Immature natural killer cell (primary cell): ENCODE measurements at regions not wholly inside any gene's neighbourhood (a gene's known extent, or its start where the extent isn't known, plus 50 kb on each side); places are given as distances from the start of the nearest gene placed in this dataset.
"Not testable (repeated sequence)": the region's sequence is repeated elsewhere in the genome, so short reads cannot be mapped to it uniquely, and the experiment has no call there.

Experiments used
- DNase-seq, 3 donors: peaks; one replicate each; pipeline ENCODE4 v3.0.0; 2022; ENCODE audit warnings: mixed read lengths in 1 of 3
- H3K27ac Mint-ChIP-seq, 6 donors: one replicate each; pipeline ENCODE4 v1.8.0; 2020; ENCODE audit warnings: mixed read lengths in 6 of 6, mild to moderate bottlenecking in 5 of 6, inconsistent platforms in 4 of 6, moderate library complexity in 3 of 6
- H3K27me3 Mint-ChIP-seq, 3 donors: one replicate each; pipeline ENCODE4 v1.8.0; 2020 to 2021; ENCODE audit warnings: low read depth in 3 of 3, mild to moderate bottlenecking in 3 of 3, mixed read lengths in 3 of 3, moderate library complexity in 3 of 3, inconsistent platforms in 1 of 3
- H3K36me3 Mint-ChIP-seq, 3 donors: one replicate each; pipeline ENCODE4 v1.8.0; 2020; ENCODE audit warnings: mixed read lengths in 3 of 3, inconsistent platforms in 2 of 3, mild to moderate bottlenecking in 2 of 3
- H3K4me1 Mint-ChIP-seq, 2 donors: one replicate each; pipeline ENCODE4 v1.8.0; 2020; ENCODE audit warnings: inconsistent platforms in 2 of 2, mild to moderate bottlenecking in 2 of 2, mixed read lengths in 2 of 2, moderate library complexity in 1 of 2
- H3K4me3 Mint-ChIP-seq, 5 donors: one replicate each; pipeline ENCODE4 v1.8.0; 2020; ENCODE audit warnings: mild to moderate bottlenecking in 5 of 5, mixed read lengths in 5 of 5, inconsistent platforms in 3 of 5, moderate library complexity in 3 of 5
- H3K9me3 Mint-ChIP-seq, 6 donors: one replicate each; pipeline ENCODE4 v1.8.0; 2020; ENCODE audit warnings: mild to moderate bottlenecking in 6 of 6, mixed read lengths in 6 of 6, inconsistent platforms in 4 of 6, moderate library complexity in 3 of 6

DNA sequence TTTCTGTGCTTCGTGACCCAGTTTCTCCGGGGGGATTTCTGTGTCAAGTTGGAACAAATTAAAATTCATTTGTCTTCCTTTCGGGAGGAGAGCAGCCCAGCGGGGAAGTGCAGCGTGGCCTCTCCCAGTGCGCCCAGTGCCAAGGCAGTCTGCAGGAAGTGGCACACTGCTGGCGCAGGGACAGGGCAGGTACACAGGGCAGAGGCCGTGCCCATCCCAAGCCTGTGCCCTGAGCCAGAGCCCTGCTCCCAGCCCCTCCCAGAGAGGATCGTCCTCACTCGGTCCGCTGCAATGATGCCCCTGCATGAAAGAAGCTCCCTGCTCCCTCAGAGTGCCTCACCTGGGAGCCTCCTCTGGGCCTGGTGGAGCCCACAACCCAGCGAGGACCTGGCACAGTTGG, 82.4 kb upstream of the PPP1R26 start:
- H3K27me3 Mint-ChIP-seq, result peaks cover 1 to 5% (median 2%) of the 10 kb centered on the region in 3 donors
- no peaks in the 10 kb centered on the region for H3K9me3 Mint-ChIP-seq
- H3K4me3 Mint-ChIP-seq, result no peak overlapping the region
- no peaks in the 10 kb centered on the region for H3K36me3 Mint-ChIP-seq
- H3K27ac Mint-ChIP-seq, result no peak overlapping the region
- no peaks in the 10 kb centered on the region for H3K4me1 Mint-ChIP-seq
- DNase-seq, result no peak

DNA sequence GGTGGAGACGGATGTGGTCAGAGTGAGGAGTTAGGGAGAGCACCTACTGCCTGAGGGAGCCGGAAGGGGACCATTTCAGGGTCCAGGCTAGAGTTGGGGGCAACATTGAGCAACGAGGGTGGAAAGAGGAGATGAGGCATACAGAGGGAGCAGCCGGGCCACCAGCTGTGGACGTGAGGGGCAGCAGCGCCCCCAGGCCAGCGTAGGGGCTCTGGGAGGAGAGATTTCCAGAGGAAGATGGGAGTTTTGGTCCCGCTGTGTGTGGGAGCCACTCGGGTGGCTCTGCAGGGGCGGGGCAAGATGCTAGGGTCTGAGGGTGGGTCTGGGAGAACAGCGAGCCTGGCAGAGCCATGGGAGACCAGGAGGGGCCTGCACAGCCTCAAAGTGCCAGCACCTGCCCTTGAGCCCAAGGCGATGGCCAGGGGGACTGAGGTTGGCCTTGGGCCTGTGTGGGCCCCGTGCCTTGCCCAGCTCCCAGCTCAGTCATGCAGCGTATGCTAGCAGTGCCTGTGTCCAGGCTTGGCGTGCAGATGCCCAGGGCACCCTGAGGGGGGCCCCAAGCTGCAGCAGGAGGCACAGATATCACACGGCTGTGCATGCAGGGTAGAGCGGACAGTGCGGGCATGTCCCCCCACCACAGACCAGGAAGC, 80.5 kb upstream of the PPP1R26 start:
- no peak overlapping the region for H3K27ac Mint-ChIP-seq
- H3K4me1 Mint-ChIP-seq, result no peaks in the 10 kb centered on the region
- H3K27me3 Mint-ChIP-seq, result peaks cover under 1 to 5% (median 1%) of the 10 kb centered on the region in 3 donors
- H3K9me3 Mint-ChIP-seq, result no peaks in the 10 kb centered on the region
- H3K4me3 Mint-ChIP-seq, result no peak overlapping the region
- no peaks in the 10 kb centered on the region for H3K36me3 Mint-ChIP-seq
- no peak for DNase-seq

DNA sequence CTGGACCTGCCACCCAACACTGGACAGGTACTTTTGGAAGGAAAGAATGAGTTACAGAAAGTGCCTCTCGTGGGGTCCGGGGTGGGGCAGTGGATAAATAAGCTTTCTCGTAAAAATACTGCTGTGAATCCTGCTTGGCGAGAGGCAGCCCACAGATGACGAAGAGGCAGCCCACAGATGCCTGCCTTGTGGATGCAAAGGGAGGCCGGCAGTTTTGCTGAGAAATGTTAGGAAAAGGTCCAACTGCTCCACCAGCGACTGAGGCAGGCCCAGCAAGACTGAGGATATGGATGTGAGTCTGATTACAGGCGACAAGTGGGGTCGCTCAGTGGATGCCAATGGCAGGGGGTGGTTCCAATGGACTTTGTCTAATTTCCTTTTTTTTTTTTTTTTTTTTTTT, 79.1 kb upstream of the PPP1R26 start:
- Mint-ChIP-seq H3K36me3 (no peaks in the 10 kb centered on the region), H3K9me3 (no peaks in the 10 kb centered on the region), H3K27ac (no peak overlapping the region), H3K4me1 (no peaks in the 10 kb centered on the region), H3K4me3 (no peak overlapping the region), H3K27me3 (peaks cover 0 to 3% (median 1%) of the 10 kb centered on the region in 3 donors)
- no peak for DNase-seq

DNA sequence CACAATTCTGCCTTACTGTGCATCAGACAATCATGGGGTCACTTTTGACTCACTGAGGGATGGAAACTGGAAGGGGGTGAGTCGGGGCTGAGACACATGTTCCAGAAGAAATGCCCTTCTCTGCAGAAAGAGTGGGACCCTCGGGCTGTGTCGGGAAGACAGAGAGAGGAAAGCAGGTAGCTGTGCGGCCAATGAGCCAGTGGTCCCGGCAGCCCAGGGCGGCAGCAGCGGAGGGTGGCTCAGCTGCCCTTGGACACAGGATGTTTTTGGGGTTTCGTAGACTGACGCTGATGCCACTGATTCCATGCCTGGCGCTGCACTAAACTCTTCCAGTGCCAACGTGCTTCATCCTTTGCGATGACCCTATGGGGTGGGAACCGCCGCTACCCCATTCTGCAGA, 78.4 kb upstream of the PPP1R26 start:
- Mint-ChIP-seq H3K4me3 (no peak overlapping the region), H3K27ac (no peak overlapping the region), H3K36me3 (no peaks in the 10 kb centered on the region), H3K9me3 (no peaks in the 10 kb centered on the region), H3K27me3 (peaks cover 0 to 3% (median 2%) of the 10 kb centered on the region in 3 donors), H3K4me1 (no peaks in the 10 kb centered on the region)
- DNase-seq, result no peak

DNA sequence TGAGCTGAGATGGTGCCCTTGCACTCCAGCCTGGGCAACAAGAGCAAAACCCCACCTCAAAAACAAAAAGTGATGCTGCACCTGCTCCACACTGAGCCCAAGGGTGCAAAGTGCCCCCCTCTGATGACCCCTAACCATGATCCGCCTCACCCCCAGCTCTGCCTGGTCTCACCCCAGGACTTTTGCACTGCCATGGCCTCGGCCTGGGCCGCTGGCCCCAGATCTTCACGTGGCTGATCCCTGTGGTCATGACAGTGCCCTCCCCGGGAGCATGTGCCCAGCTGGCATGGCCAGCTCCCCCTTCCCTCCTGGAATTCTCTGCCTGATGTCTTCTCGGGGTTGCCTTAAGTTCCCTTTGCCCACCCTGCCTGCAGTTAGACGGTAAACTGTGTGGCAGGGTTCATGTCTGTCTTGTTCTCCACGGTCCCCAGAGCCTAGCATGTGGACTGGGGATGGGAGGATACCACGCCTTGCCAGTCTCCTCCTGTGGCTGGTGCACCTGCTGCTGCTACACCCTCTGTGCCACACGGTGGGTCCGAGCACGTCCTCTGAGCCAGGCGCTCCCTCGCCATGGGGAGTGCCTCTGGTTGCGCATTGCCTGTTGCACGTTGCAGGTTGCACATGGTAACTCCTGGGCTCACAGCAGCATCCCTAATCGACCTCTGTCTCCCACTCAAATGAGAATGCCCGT, 77.4 kb upstream of the PPP1R26 start:
- H3K9me3 Mint-ChIP-seq, result no peaks in the 10 kb centered on the region
- no peak overlapping the region for H3K4me3 Mint-ChIP-seq
- no peak for DNase-seq
- H3K27me3 Mint-ChIP-seq, result peaks cover 0 to 7% (median 3%) of the 10 kb centered on the region in 3 donors
- H3K27ac Mint-ChIP-seq, result no peak overlapping the region
- H3K4me1 Mint-ChIP-seq, result no peaks in the 10 kb centered on the region
- H3K36me3 Mint-ChIP-seq, result no peaks in the 10 kb centered on the region

DNA sequence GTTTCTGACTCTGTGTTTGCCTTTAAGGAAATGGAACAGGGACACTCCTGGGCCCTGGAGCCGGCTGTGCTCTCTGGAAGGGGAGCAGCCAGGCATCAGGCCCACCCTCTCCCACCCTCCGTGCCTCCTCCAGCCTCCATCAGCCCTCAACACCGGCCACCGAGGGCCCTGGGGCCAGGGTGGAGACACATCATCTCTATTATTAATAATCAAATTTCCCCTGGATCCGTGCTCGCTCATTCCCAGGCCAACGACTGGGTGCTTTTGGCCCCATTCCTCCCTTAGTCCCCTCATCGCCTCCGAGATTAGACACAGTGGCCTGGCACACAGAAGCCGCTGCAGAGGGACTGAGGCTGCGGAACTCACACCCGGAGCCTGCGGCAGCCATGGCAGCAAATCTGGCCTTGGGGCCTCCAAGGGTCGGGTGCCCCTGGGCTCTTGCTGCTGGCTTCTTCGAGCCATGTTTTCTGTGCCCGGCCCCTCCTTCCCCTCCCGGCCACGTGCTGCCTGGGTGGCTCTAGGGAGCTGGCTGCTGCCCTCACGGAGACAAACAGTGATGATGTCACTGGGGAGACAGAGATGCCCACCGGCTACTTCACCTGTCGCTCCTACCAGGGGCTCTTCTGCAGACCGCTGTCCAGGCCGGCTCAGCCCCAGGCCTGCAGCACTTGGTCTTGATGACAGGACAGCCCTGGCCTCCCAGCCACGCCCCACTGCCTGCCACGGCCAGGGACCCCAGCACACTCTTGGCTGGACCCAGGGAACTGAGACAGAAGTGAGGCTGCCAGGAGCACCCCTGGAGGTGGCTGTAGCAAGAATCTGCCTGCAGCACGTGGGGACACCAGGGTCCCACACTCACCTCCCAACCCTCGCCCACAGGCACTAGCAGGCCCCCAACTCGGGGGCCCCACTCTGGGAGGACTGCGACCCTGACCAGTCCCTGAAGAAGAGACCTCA, 76.6 kb upstream of the PPP1R26 start:
- DNase-seq, result no peak
- Mint-ChIP-seq H3K27ac (no peak overlapping the region), H3K9me3 (no peaks in the 10 kb centered on the region), H3K4me1 (no peaks in the 10 kb centered on the region), H3K27me3 (peaks cover 0 to 6% (median 3%) of the 10 kb centered on the region in 3 donors), H3K4me3 (no peak overlapping the region), H3K36me3 (no peaks in the 10 kb centered on the region)

DNA sequence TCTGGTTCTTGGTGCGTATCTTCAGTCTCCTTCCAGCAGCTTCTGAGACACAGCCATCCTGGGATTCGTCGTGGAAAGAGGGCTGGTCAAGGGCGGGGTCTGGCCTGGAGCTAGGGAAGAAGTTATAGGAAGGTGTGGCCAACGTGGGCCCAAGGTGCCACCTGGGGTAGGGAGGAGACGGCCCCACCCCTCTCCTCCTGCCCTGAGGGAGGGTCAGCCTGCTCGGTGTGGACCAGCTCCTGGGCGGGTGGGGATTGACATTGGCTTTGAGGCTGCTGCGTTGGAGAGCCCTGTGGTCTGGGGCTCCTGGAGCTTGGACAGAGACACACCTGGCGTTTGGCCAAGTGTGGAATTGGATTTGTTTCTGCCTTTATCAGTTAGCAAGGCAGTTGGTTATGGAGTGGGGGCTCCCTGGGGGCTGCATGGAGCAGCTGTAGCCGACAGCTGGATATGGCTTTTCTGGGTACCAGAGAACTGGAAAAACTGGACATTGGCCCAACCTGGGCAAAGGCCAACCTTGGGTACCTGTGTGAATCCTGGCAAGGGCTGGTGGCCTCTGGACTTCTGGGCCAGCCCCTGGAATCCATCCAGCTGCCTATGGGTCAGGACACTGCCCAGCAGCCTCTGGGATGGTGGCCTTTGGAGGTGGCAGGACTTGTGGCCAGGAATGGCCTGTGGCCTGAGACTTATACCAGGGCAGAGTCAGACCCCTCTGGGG, 75.7 kb upstream of the PPP1R26 start:
- no peak for DNase-seq
- Mint-ChIP-seq H3K4me3 (no peak overlapping the region), H3K27ac (no peak overlapping the region), H3K36me3 (no peaks in the 10 kb centered on the region), H3K9me3 (no peaks in the 10 kb centered on the region), H3K4me1 (no peaks in the 10 kb centered on the region), H3K27me3 (peaks cover 0 to 6% (median 3%) of the 10 kb centered on the region in 3 donors)

- Mint-ChIP-seq H3K36me3 (no peaks in the 10 kb centered on the region), H3K4me3 (no peak overlapping the region), H3K4me1 (no peaks in the 10 kb centered on the region), H3K27me3 (peaks cover 0 to 9% (median 3%) of the 10 kb centered on the region in 3 donors), H3K27ac (no peak overlapping the region), H3K9me3 (no peaks in the 10 kb centered on the region)
- no peak for DNase-seq
These were observed 75.0 kb upstream of the PPP1R26 start for GRCh38 chr9:135404451-135405144.

GRCh38 chr9:135405145-135405464, 74.5 kb upstream of the PPP1R26 start:
- not testable (repeated sequence) for H3K27ac Mint-ChIP-seq

GRCh38 chr9:135408476-135409254, 70.9 kb upstream of the PPP1R26 start:
- H3K4me1 Mint-ChIP-seq, result no peaks in the 10 kb centered on the region
- no peak overlapping the region for H3K4me3 Mint-ChIP-seq
- H3K9me3 Mint-ChIP-seq, result no peaks in the 10 kb centered on the region
- H3K27me3 Mint-ChIP-seq, result peaks cover 0 to 12% (median 5%) of the 10 kb centered on the region in 3 donors
- H3K27ac Mint-ChIP-seq, result no peak overlapping the region
- DNase-seq, result no peak
- no peaks in the 10 kb centered on the region for H3K36me3 Mint-ChIP-seq

More at GRCh38 chr9:135405145-135405464, 74.5 kb upstream of the PPP1R26 start:
- H3K27me3 Mint-ChIP-seq, result peaks cover 0 to 12% (median 7%) of the 10 kb centered on the region in 3 donors
- not testable (repeated sequence) for H3K9me3 Mint-ChIP-seq, H3K36me3 Mint-ChIP-seq, DNase-seq, H3K4me1 Mint-ChIP-seq, H3K4me3 Mint-ChIP-seq

DNA sequence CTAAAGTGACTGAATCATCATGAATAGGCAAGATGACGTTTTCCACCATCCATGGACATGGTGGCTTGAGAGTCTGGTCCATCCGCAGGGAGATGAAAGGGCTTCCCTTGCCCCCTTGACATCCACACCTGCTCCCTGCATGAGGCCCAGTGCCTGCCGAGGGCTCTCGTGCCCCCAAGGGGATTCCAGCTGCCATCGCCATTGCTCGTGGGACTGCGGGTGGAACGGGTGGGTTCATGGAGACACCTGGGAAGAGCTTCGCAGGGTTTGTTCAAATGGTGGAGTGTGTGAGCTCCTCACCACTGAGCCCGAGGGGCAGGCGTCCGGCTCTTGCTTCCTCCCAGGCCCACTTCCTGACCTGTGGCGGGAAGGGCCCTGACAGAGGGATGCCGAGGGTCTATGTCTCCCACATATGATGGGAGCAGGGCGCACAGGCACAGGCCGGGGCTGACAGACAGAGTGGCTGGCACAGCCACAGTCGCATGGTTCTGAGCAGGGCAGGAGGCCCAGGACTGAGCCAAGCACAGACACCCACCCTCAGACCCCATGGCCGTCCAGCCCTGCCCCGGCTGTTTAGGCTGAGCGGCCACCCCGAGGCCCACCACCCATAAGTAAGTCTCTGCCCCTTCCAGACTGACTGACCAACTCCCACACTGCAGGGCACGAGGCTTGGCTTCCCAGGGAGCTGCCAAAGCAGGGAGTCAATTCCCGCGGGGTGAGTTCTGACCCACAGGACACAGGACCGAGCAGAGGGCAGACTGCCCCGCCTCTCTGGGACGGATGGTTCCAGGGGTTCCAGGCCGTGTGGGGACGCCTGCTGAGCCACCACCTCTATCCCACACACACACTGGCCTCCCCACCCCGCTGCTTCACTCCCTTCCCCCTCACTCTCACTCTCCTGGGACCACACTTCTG, 70.0 kb upstream of the PPP1R26 start:
- H3K4me3 Mint-ChIP-seq, result no peak overlapping the region
- H3K27ac Mint-ChIP-seq, result no peak overlapping the region
- DNase-seq, result no peak
- H3K27me3 Mint-ChIP-seq, result peaks cover 2 to 12% (median 5%) of the 10 kb centered on the region in 3 donors
- no peaks in the 10 kb centered on the region for H3K4me1 Mint-ChIP-seq
- no peaks in the 10 kb centered on the region for H3K36me3 Mint-ChIP-seq
- H3K9me3 Mint-ChIP-seq, result no peaks in the 10 kb centered on the region

DNA sequence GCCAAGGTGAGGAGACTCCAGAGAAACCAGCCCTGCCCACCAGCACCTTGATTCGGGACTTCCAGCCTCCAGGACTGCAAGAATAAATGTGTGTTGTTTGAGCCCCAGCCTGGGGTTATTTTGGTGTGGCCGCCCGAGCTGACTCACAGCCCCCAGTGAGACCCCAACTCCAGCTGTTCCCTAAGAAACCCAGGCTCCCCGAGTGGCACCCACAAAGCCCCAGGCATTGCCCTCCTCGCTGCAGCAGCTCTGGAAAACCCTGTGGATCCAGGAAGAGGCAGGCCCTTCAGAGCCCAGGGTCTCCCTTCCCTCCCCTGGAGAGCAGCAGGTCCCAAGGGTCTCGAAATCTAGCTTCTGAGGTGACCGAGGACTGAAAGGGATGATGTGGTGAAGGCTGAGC, 69.2 kb upstream of the PPP1R26 start:
- no peak overlapping the region for H3K27ac Mint-ChIP-seq
- H3K4me1 Mint-ChIP-seq, result no peaks in the 10 kb centered on the region
- H3K9me3 Mint-ChIP-seq, result no peaks in the 10 kb centered on the region
- DNase-seq, result no peak
- H3K4me3 Mint-ChIP-seq, result no peak overlapping the region
- no peaks in the 10 kb centered on the region for H3K36me3 Mint-ChIP-seq
- peaks cover 2 to 12% (median 5%) of the 10 kb centered on the region in 3 donors for H3K27me3 Mint-ChIP-seq
